ENCODE measurements at regions not wholly inside any gene's neighbourhood (a gene's known extent, or its start where the extent isn't known, plus 50 kb on each side); places are given as distances from the start of the nearest gene placed in this dataset.

- no peaks in the 10 kb centered on the region for H3K36me3 ChIP-seq
- TF ChIP-seq POLR2A (IDR thresholded peaks at IDR 0.05) (no peak), POLR2AphosphoS5 (IDR thresholded peaks at IDR 0.05) (no peak), CTCF (IDR thresholded peaks at IDR 0.05) (no peak)
- no peaks in the 10 kb centered on the region for H3K27me3 ChIP-seq (replicated peaks; ENCODE audit: insufficient read depth)
- 51% methylated on average over 1 of the region's 1 CpG for WGBS
- no peak for DNase-seq (ENCODE audit: low spot score)
- no peak overlapping the region for H3K4me3 ChIP-seq
- no peaks in the 10 kb centered on the region for H3K4me1 ChIP-seq (replicated peaks)
- no peaks in the 10 kb centered on the region for H3K9me3 ChIP-seq
- H3K27ac ChIP-seq, result no peak overlapping the region
- intact Hi-C loops (cut with DNase I), result no loop called here
These were observed 299.1 kb upstream of the NRIP1 start for GRCh38 chr21:15363921-15364320.

- H3K4me3 ChIP-seq, result no peak overlapping the region
- intact Hi-C loops (cut with DNase I), result no loop called here
- no peaks in the 10 kb centered on the region for H3K27me3 ChIP-seq (replicated peaks; ENCODE audit: insufficient read depth)
- WGBS, result 89% methylated on average over 5 of the region's 5 CpGs
- no peak overlapping the region for H3K27ac ChIP-seq
- no peaks in the 10 kb centered on the region for H3K9me3 ChIP-seq
- no peak for DNase-seq (ENCODE audit: low spot score)
- H3K4me1 ChIP-seq (replicated peaks), result no peaks in the 10 kb centered on the region
- H3K36me3 ChIP-seq, result no peaks in the 10 kb centered on the region
- TF ChIP-seq CTCF (IDR thresholded peaks at IDR 0.05), result no peak
- no peak for TF ChIP-seq POLR2A (IDR thresholded peaks at IDR 0.05)
- no peak for TF ChIP-seq POLR2AphosphoS5 (IDR thresholded peaks at IDR 0.05)
These were observed 301.1 kb upstream of the NRIP1 start for GRCh38 chr21:15365751-15366392.

- TF ChIP-seq POLR2A (IDR thresholded peaks at IDR 0.05) (no peak), CTCF (IDR thresholded peaks at IDR 0.05) (no peak), POLR2AphosphoS5 (IDR thresholded peaks at IDR 0.05) (no peak)
- Histone ChIP-seq H3K4me3 (no peak overlapping the region), H3K9me3 (no peaks in the 10 kb centered on the region), H3K27me3 (replicated peaks; ENCODE audit: insufficient read depth) (no peaks in the 10 kb centered on the region), H3K27ac (no peak overlapping the region), H3K4me1 (replicated peaks) (no peaks in the 10 kb centered on the region), H3K36me3 (no peaks in the 10 kb centered on the region)
- 71% methylated on average over 1 of the region's 1 CpG for WGBS
- intact Hi-C loops (cut with DNase I), result no loop called here
- DNase-seq (ENCODE audit: low spot score), result no peak
These were observed 301.8 kb upstream of the NRIP1 start for GRCh38 chr21:15366555-15366954.

GRCh38 chr21:15367061-15367626, 302.3 kb upstream of the NRIP1 start:
- intact Hi-C loops (cut with DNase I), result no loop called here
- Histone ChIP-seq H3K4me3 (no peak overlapping the region), H3K27me3 (replicated peaks; ENCODE audit: insufficient read depth) (no peaks in the 10 kb centered on the region), H3K9me3 (no peaks in the 10 kb centered on the region), H3K27ac (no peak overlapping the region), H3K36me3 (no peaks in the 10 kb centered on the region), H3K4me1 (replicated peaks) (no peaks in the 10 kb centered on the region)
- DNase-seq (ENCODE audit: low spot score), result no peak
- 84% methylated on average over 7 of the region's 7 CpGs for WGBS
- TF ChIP-seq CTCF (IDR thresholded peaks at IDR 0.05) (no peak), POLR2AphosphoS5 (IDR thresholded peaks at IDR 0.05) (no peak), POLR2A (IDR thresholded peaks at IDR 0.05) (no peak)

GRCh38 chr21:15370462-15370975, 305.7 kb upstream of the NRIP1 start:
- H3K4me3 ChIP-seq, result no peak overlapping the region
- intact Hi-C loops (cut with DNase I), result no loop called here
- WGBS, result 88% methylated on average over 8 of the region's 8 CpGs
- H3K27me3 ChIP-seq (replicated peaks; ENCODE audit: insufficient read depth), result no peaks in the 10 kb centered on the region
- H3K9me3 ChIP-seq, result no peaks in the 10 kb centered on the region
- no peak overlapping the region for H3K27ac ChIP-seq
- no peak for TF ChIP-seq CTCF (IDR thresholded peaks at IDR 0.05)
- TF ChIP-seq POLR2A (IDR thresholded peaks at IDR 0.05), result no peak
- TF ChIP-seq POLR2AphosphoS5 (IDR thresholded peaks at IDR 0.05), result no peak
- no peaks in the 10 kb centered on the region for H3K4me1 ChIP-seq (replicated peaks)
- DNase-seq (ENCODE audit: low spot score), result no peak
- H3K36me3 ChIP-seq, result no peaks in the 10 kb centered on the region

Measured in prostate gland (tissue), 2 donors.